MM.1S (cell line): ENCODE measurements at regions not wholly inside any gene's neighbourhood (a gene's known extent, or its start where the extent isn't known, plus 50 kb on each side); places are given as distances from the start of the nearest gene placed in this dataset.

Experiments used
- CTCF ChIP-seq: fragments of 300-600 bp; sonication (generic); IDR thresholded peaks from 2 replicates; pipeline ENCODE4 v1.5.1; 2016; ENCODE audit warnings: antibody characterized with exemption, low read length, mixed read lengths
- EZH2 ChIP-seq: fragments of 300-600 bp; sonication (generic); optimal IDR thresholded peaks from 2 replicates; pipeline ENCODE3; 2017; ENCODE audit warnings: low read depth, mild to moderate bottlenecking, antibody characterized with exemption, low read length, mixed read lengths

- TF ChIP-seq CTCF (no peak), EZH2 (no peak)
Measured at GRCh38 chr3:181872887-181873286, 161.2 kb downstream of the SOX2 start.
